Neural progenitor cell (in vitro differentiated cells): ENCODE measurements at regions not wholly inside any gene's neighbourhood (a gene's known extent, or its start where the extent isn't known, plus 50 kb on each side); places are given as distances from the start of the nearest gene placed in this dataset.

Source experiments
- DNase-seq: peaks from one replicate; pipeline ENCODE4 v3.0.0-alpha.2; 2016; ENCODE audit warnings: low spot score
- H2AFZ ChIP-seq: fragments of 200-600 bp; sonication (generic); replicated peaks from 2 replicates; pipeline ENCODE4 v1.6.1; 2016; ENCODE audit warnings: antibody characterized with exemption
- H3F3A ChIP-seq: fragments of 200-600 bp; sonication (generic); 2 replicates; pipeline ENCODE4 v1.6.1; 2016; ENCODE audit warnings: antibody characterized with exemption, low read depth
- H3K27ac ChIP-seq: fragments of 200-600 bp; sonication (generic); 2 replicates; pipeline ENCODE4 v1.5.1; 2016; ENCODE audit warnings: mild to moderate bottlenecking
- H3K27me3 ChIP-seq: fragments of 200-600 bp; sonication (generic); 2 replicates; pipeline ENCODE4 v1.6.1; 2016; ENCODE audit warnings: mild to moderate bottlenecking, moderate library complexity
- H3K36me3 ChIP-seq: fragments of 200-600 bp; sonication (generic); 2 replicates; pipeline ENCODE4 v1.5.1; 2016
- H3K4me1 ChIP-seq: fragments of 200-600 bp; sonication (generic); 2 replicates; pipeline ENCODE4 v1.6.1; 2016; ENCODE audit warnings: mixed run types
- H3K4me2 ChIP-seq: fragments of 200-600 bp; sonication (generic); 2 replicates; pipeline ENCODE4 v1.6.1; 2016
- H3K4me3 ChIP-seq: fragments of 200-600 bp; sonication (generic); 2 replicates; pipeline ENCODE4 v1.5.1; 2016
- H3K79me2 ChIP-seq: fragments of 200-600 bp; sonication (generic); 2 replicates; pipeline ENCODE4 v1.6.1; 2016; ENCODE audit warnings: low read depth
- H3K9ac ChIP-seq: fragments of 200-600 bp; sonication (generic); 2 replicates; pipeline ENCODE4 v1.6.1; 2016
- H3K9me3 ChIP-seq: fragments of 200-600 bp; sonication (generic); 2 replicates; pipeline ENCODE4 v1.5.1; 2016; ENCODE audit warnings: low read depth
- H4K20me1 ChIP-seq: fragments of 200-600 bp; sonication (generic); 2 replicates; pipeline ENCODE4 v1.6.1; 2016; ENCODE audit warnings: low read depth
- H3K27ac Mint-ChIP-seq: 3 replicates; pipeline ENCODE4 v1.8.0; 2021; ENCODE audit warnings: mixed read lengths
- H3K27me3 Mint-ChIP-seq: 2 replicates; pipeline ENCODE4 v1.8.0; 2022; ENCODE audit warnings: low read depth, mild to moderate bottlenecking, inconsistent platforms, moderate library complexity, mixed read lengths; ENCODE audit not compliant: insufficient read depth
- H3K36me3 Mint-ChIP-seq: 3 replicates; pipeline ENCODE4 v1.8.0; 2021; ENCODE audit warnings: mixed read lengths
- H3K4me1 Mint-ChIP-seq: 3 replicates; pipeline ENCODE4 v1.8.0; 2021; ENCODE audit warnings: mixed read lengths
- H3K4me3 Mint-ChIP-seq: 3 replicates; pipeline ENCODE4 v1.8.0; 2021; ENCODE audit warnings: mild to moderate bottlenecking, moderate library complexity, mixed read lengths
- H3K9me3 Mint-ChIP-seq: 3 replicates; pipeline ENCODE4 v1.8.0; 2020; ENCODE audit warnings: mixed read lengths
- CTCF ChIP-seq: fragments of 200-600 bp; sonication (generic); IDR thresholded peaks from 2 replicates; pipeline ENCODE4 v1.5.1; 2017; ENCODE audit warnings: antibody characterized with exemption, mild to moderate bottlenecking
- EZH2 ChIP-seq: fragments of 200-600 bp; sonication (generic); IDR thresholded peaks from 2 replicates; pipeline ENCODE4 v1.6.1; 2017; ENCODE audit warnings: antibody characterized with exemption, mild to moderate bottlenecking, moderate library complexity
- EZH2phosphoT487 ChIP-seq: fragments of 200-600 bp; sonication (generic); IDR thresholded peaks from 2 replicates; pipeline ENCODE4 v1.6.1; 2017; ENCODE audit warnings: antibody characterized with exemption

DNA sequence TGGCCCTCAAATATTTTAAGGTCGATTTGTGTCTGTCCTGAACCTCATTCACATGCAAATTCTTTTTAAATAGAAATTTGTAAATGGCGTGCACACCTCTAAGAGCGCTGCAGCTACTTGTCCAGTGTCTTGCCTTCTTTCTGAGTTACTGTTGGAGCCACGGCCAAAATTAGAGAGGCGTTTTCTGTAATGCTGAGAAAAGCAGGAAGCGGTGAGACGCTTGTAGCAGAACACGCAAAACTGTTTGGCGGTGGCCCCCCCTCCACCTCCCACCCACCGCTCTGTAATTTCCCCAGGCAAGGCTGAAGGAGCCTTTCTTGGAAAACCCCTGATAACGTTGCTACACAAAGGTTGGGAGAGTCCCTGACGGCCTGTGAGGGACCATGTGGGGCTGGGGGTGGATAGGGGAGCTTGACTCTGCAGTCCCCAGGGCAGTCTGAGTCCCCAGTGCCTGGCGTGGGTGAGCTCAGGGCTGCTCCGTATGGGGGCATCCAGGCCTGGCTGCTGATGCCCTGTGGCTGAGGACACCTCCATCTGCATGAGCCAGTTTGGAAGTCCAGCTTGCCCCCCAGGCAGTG, 96.5 kb downstream of the GADD45G start:
- Mint-ChIP-seq H3K4me1 (peaks cover 14% of the 10 kb centered on the region), H3K27me3 (peaks cover 14% of the 10 kb centered on the region), H3K4me3 (no peak overlapping the region), H3K36me3 (no peaks in the 10 kb centered on the region), H3K9me3 (no peaks in the 10 kb centered on the region), H3K27ac (no peak overlapping the region)
- no peaks in the 10 kb centered on the region for H3K36me3 ChIP-seq
- no peaks in the 10 kb centered on the region for H4K20me1 ChIP-seq
- DNase-seq, result no peak
- H3K9ac ChIP-seq, result no peak overlapping the region
- no peaks in the 10 kb centered on the region for H3K79me2 ChIP-seq
- no peaks in the 10 kb centered on the region for H3K4me1 ChIP-seq
- TF ChIP-seq CTCF, result no peak
- no peak for TF ChIP-seq EZH2phosphoT487
- no peak for TF ChIP-seq EZH2
- no peaks in the 10 kb centered on the region for H3K9me3 ChIP-seq
- no peak overlapping the region for H3K4me2 ChIP-seq
- H3F3A ChIP-seq, result no peaks in the 10 kb centered on the region
- no peak overlapping the region for H3K4me3 ChIP-seq
- H3K27ac ChIP-seq, result no peak overlapping the region
- no peaks in the 10 kb centered on the region for H3K27me3 ChIP-seq
- H2AFZ ChIP-seq, result no peak overlapping the region

GRCh38 chr9:89702401-89702800, 97.6 kb downstream of the GADD45G start:
- H3K4me1 ChIP-seq, result no peaks in the 10 kb centered on the region
- H3K9me3 ChIP-seq, result no peaks in the 10 kb centered on the region
- H3K4me2 ChIP-seq, result no peak overlapping the region
- H3K27me3 ChIP-seq, result no peaks in the 10 kb centered on the region
- no peak for TF ChIP-seq EZH2
- TF ChIP-seq CTCF, result no peak
- no peak for TF ChIP-seq EZH2phosphoT487
- no peak overlapping the region for H2AFZ ChIP-seq
- no peaks in the 10 kb centered on the region for H3K79me2 ChIP-seq
- Mint-ChIP-seq H3K4me3 (no peak overlapping the region), H3K36me3 (no peaks in the 10 kb centered on the region), H3K27ac (no peak overlapping the region), H3K27me3 (peaks cover 10% of the 10 kb centered on the region), H3K9me3 (no peaks in the 10 kb centered on the region), H3K4me1 (peaks cover 14% of the 10 kb centered on the region)
- H3K9ac ChIP-seq, result no peak overlapping the region
- no peaks in the 10 kb centered on the region for H4K20me1 ChIP-seq
- H3K36me3 ChIP-seq, result no peaks in the 10 kb centered on the region
- H3K27ac ChIP-seq, result no peak overlapping the region
- DNase-seq, result no peak
- no peak overlapping the region for H3K4me3 ChIP-seq
- H3F3A ChIP-seq, result no peaks in the 10 kb centered on the region

DNA sequence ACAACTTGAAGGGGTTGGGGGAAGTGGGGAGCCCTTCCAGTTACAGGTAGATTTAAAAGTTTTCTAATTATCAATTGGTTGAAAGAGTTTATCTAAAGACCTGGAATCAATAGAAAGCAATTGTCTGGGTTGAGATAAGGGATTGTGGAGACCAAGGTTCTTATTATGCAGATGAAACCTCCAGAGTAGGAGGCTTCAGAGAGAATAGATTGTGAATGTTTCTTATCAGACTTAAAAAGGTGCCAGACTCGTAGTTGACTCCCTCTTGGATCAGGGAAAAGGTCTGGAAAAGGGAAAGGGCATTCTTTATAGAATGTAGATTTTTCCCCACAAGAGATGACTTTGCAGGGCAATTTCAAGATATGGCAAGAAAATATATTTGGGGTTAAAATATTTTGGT, 100.8 kb downstream of the GADD45G start:
- no peak overlapping the region for H3K4me2 ChIP-seq
- Mint-ChIP-seq H3K36me3 (no peaks in the 10 kb centered on the region), H3K27ac (no peak overlapping the region), H3K9me3 (no peaks in the 10 kb centered on the region), H3K4me1 (peaks cover 5% of the 10 kb centered on the region), H3K27me3 (peaks cover 2% of the 10 kb centered on the region), H3K4me3 (no peak overlapping the region)
- H3K36me3 ChIP-seq, result no peaks in the 10 kb centered on the region
- H2AFZ ChIP-seq, result no peak overlapping the region
- no peaks in the 10 kb centered on the region for H3F3A ChIP-seq
- no peaks in the 10 kb centered on the region for H3K27me3 ChIP-seq
- H3K9me3 ChIP-seq, result no peaks in the 10 kb centered on the region
- no peak for TF ChIP-seq EZH2phosphoT487
- no peak for TF ChIP-seq CTCF
- TF ChIP-seq EZH2, result no peak
- H3K4me1 ChIP-seq, result no peaks in the 10 kb centered on the region
- DNase-seq, result no peak
- H4K20me1 ChIP-seq, result no peaks in the 10 kb centered on the region
- no peak overlapping the region for H3K9ac ChIP-seq
- H3K79me2 ChIP-seq, result no peaks in the 10 kb centered on the region
- H3K4me3 ChIP-seq, result no peak overlapping the region
- H3K27ac ChIP-seq, result no peak overlapping the region
